Hepatocyte (in vitro differentiated cells): ENCODE measurements at regions not wholly inside any gene's neighbourhood (a gene's known extent, or its start where the extent isn't known, plus 50 kb on each side); places are given as distances from the start of the nearest gene placed in this dataset.

Source experiments
- EZH2 ChIP-seq: fragments of 200-600 bp; sonication (generic); IDR thresholded peaks from 2 replicates; pipeline ENCODE4 v1.6.1; 2016; ENCODE audit warnings: antibody characterized with exemption, mild to moderate bottlenecking, borderline replicate concordance
- EZH2phosphoT487 ChIP-seq: fragments of 200-600 bp; sonication (generic); IDR thresholded peaks from one replicate; pipeline ENCODE4 v1.6.1; 2018; ENCODE audit warnings: antibody characterized with exemption, mild to moderate bottlenecking, low read depth, moderate library complexity; ENCODE audit not compliant: unreplicated experiment, severe bottlenecking
- TF ChIP-seq, protein P1 (sequence below): fragments of 200-600 bp; sonication (generic); IDR thresholded peaks from 2 replicates; pipeline ENCODE4 v1.5.1; 2016; ENCODE audit warnings: antibody characterized with exemption, mild to moderate bottlenecking; ENCODE audit not compliant: poor library complexity

DNA sequence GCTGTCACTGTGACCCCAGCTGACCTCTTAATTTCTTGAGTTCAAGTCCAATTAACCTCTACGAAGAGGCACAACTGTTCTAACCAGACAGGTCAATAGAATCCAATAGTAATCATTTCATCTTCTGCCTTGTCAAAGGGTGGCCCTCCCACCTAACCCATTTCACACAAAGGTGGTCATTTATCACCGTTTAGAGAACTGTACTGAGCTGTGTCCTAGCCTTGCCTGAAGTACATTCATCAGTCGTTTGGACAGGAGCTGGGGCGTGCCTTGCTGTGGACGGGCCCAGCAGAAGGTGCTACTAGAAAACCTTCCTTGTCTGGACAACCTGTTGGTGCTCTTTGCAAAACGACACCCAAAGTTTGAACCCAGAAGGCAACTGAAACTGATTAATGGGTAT, 605.4 kb downstream of the ISL1 start:
- TF ChIP-seq EZH2phosphoT487 (no peak), EZH2 (no peak)
- TF ChIP-seq, protein P1, sequence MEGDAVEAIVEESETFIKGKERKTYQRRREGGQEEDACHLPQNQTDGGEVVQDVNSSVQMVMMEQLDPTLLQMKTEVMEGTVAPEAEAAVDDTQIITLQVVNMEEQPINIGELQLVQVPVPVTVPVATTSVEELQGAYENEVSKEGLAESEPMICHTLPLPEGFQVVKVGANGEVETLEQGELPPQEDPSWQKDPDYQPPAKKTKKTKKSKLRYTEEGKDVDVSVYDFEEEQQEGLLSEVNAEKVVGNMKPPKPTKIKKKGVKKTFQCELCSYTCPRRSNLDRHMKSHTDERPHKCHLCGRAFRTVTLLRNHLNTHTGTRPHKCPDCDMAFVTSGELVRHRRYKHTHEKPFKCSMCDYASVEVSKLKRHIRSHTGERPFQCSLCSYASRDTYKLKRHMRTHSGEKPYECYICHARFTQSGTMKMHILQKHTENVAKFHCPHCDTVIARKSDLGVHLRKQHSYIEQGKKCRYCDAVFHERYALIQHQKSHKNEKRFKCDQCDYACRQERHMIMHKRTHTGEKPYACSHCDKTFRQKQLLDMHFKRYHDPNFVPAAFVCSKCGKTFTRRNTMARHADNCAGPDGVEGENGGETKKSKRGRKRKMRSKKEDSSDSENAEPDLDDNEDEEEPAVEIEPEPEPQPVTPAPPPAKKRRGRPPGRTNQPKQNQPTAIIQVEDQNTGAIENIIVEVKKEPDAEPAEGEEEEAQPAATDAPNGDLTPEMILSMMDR: no peak
